Head of caudate nucleus (tissue), 42 donors: ENCODE measurements at regions not wholly inside any gene's neighbourhood (a gene's known extent, or its start where the extent isn't known, plus 50 kb on each side); places are given as distances from the start of the nearest gene placed in this dataset.
"Not testable (repeated sequence)": the region's sequence is repeated elsewhere in the genome, so short reads cannot be mapped to it uniquely, and the experiment has no call there.

Experiments used
- DNase-seq, 42 donors: peaks; one replicate each; pipeline versions ENCODE4 v3.0.0 to v3.0.0-alpha.2; 2020 to 2021; ENCODE audit warnings: mixed read lengths in 7 of 42
- intact Hi-C: fragments of 100-400 bp; cut with DNase I; formaldehyde crosslinking; loops from one replicate; pipeline ENCODE4 v1.15.0; 2022

- intact Hi-C loops, DNase-seq: not testable (repeated sequence)
Measured at GRCh38 chrX:35221391-35221790, 278.8 kb downstream of the FAM47B start.

- DNase-seq: no peak
Measured at GRCh38 chrX:35244088-35244741, 301.6 kb downstream of the FAM47B start.

GRCh38 chrX:35244796-35245508 is 302.4 kb downstream of the FAM47B start:
- peak in 1 of 42 donors; percentile 40 for DNase-seq
- intact Hi-C loops: no loop called here

More at GRCh38 chrX:35244088-35244741, 301.6 kb downstream of the FAM47B start:
- intact Hi-C loops: no loop called here

- intact Hi-C loops: no loop called here
- DNase-seq: no peak
Measured at GRCh38 chrX:35251226-35251625, 308.6 kb downstream of the FAM47B start.

GRCh38 chrX:35276115-35276514 is 333.5 kb downstream of the FAM47B start:
- intact Hi-C loops: no loop called here
- no peak for DNase-seq

GRCh38 chrX:35285289-35285962 is 342.8 kb downstream of the FAM47B start:
- DNase-seq: no peak
- intact Hi-C loops: no loop called here

- intact Hi-C loops: no loop called here
- DNase-seq: no peak
Measured at GRCh38 chrX:35288657-35289056, 346.1 kb downstream of the FAM47B start.

- intact Hi-C loops: no loop called here
- DNase-seq: no peak
Measured at GRCh38 chrX:35289952-35290351, 347.4 kb downstream of the FAM47B start.

GRCh38 chrX:35291013-35291412 is 348.4 kb downstream of the FAM47B start:
- no peak for DNase-seq
- intact Hi-C loops: no loop called here

GRCh38 chrX:35292522-35292921 is 349.9 kb downstream of the FAM47B start:
- intact Hi-C loops: no loop called here
- DNase-seq: no peak

- intact Hi-C loops, DNase-seq: not testable (repeated sequence)
Measured at GRCh38 chrX:35305037-35305436, 362.4 kb downstream of the FAM47B start.

GRCh38 chrX:35339796-35340195 is 397.2 kb downstream of the FAM47B start:
- intact Hi-C loops: no loop called here
- no peak for DNase-seq

GRCh38 chrX:35340465-35340864 is 397.9 kb downstream of the FAM47B start:
- intact Hi-C loops: no loop called here
- no peak for DNase-seq

- intact Hi-C loops: no loop called here
- DNase-seq: no peak
Measured at GRCh38 chrX:35351212-35351611, 408.6 kb downstream of the FAM47B start.

GRCh38 chrX:35351795-35352483 is 409.3 kb downstream of the FAM47B start:
- intact Hi-C loops: no loop called here
- no peak for DNase-seq

- no peak for DNase-seq
- intact Hi-C loops: no loop called here
Measured at GRCh38 chrX:35357656-35358055, 415.1 kb downstream of the FAM47B start.

GRCh38 chrX:35362866-35363265 is 420.3 kb downstream of the FAM47B start:
- no peak for DNase-seq
- intact Hi-C loops: no loop called here

- no peak for DNase-seq
- intact Hi-C loops: no loop called here
Measured at GRCh38 chrX:35374116-35374515, 424.0 kb upstream of the MAGEB16 start.

- DNase-seq: peak in 2 of 42 donors; percentile 1 to 4
Measured at GRCh38 chrX:35380808-35381700, 417.1 kb upstream of the MAGEB16 start.

More at GRCh38 chrX:35380808-35381700, 417.1 kb upstream of the MAGEB16 start:
- intact Hi-C loops: no loop called here
